ENCODE measurements at regions not wholly inside any gene's neighbourhood (a gene's known extent, or its start where the extent isn't known, plus 50 kb on each side); places are given as distances from the start of the nearest gene placed in this dataset.

- H3K9ac ChIP-seq (ENCODE audit: control insufficient read depth, extremely low read depth, insufficient read depth, low read length): no peak overlapping the region
- no peaks in the 10 kb centered on the region for H3K79me2 ChIP-seq (ENCODE audit: control insufficient read depth, insufficient read depth, low read length)
- H3K4me3 ChIP-seq (ENCODE audit: control insufficient read depth in 2 of 3, extremely low read depth in 1 of 3, insufficient read depth in 2 of 3, low read depth in 1 of 3, low read length in 3 of 3): no peak overlapping the region
- H3K9me1 ChIP-seq (ENCODE audit: control insufficient read depth, extremely low read depth, insufficient read depth, low read length): no peaks in the 10 kb centered on the region
- H4K20me1 ChIP-seq (ENCODE audit: control insufficient read depth, extremely low read depth, insufficient read depth, low read length): no peaks in the 10 kb centered on the region
- TF ChIP-seq CTCF (optimal IDR thresholded peaks at IDR 0.05 in 1 of 3, IDR thresholded peaks at IDR 0.05 in 1 of 3, conservative IDR thresholded peaks at IDR 0.05 in 1 of 3; ENCODE audit: extremely low read depth in 1 of 3, insufficient read depth in 2 of 3, low read length in 3 of 3): no peak
- TF ChIP-seq EZH2 (IDR thresholded peaks at IDR 0.05; ENCODE audit: low read length): no peak
- no peaks in the 10 kb centered on the region for H3K36me3 ChIP-seq (ENCODE audit: control insufficient read depth in 2 of 2, extremely low read depth in 1 of 2, insufficient read depth in 2 of 2, low read length in 2 of 2)
- FAIRE-seq (no peak), DNase-seq (ENCODE audit: low read depth, low spot score) (no peak)
- H3K4me2 ChIP-seq (ENCODE audit: control insufficient read depth, extremely low read depth, insufficient read depth, low read depth, low read length): no peak overlapping the region
- H3K27ac ChIP-seq (ENCODE audit: control insufficient read depth, insufficient read depth, low read length): no peak overlapping the region
- dilution Hi-C loops (cut with MboI; ENCODE audit: extremely low pct_ligation_motif_present, low sequenced_read_pairs): no loop called here
- no peaks in the 10 kb centered on the region for H3K9me3 ChIP-seq (ENCODE audit: control insufficient read depth, low read depth, low read length)
- H3K27me3 ChIP-seq (ENCODE audit: control insufficient read depth, extremely low read depth, insufficient read depth, low read length): no peaks in the 10 kb centered on the region
- H2AFZ ChIP-seq (ENCODE audit: control insufficient read depth, low read length): no peak overlapping the region
- no peaks in the 10 kb centered on the region for H3K4me1 ChIP-seq (ENCODE audit: control insufficient read depth, extremely low read depth, insufficient read depth, low read length)
Observed at GRCh38 chr2:83916559-83916958, 542.5 kb downstream of the SUCLG1 start.

GRCh38 chr2:83915381-83915780 lies 543.7 kb downstream of the SUCLG1 start:
- DNase-seq (ENCODE audit: low read depth, low spot score) (no peak), FAIRE-seq (no peak)
- Histone ChIP-seq H3K4me1 (ENCODE audit: control insufficient read depth, extremely low read depth, insufficient read depth, low read length) (no peaks in the 10 kb centered on the region), H3K36me3 (ENCODE audit: control insufficient read depth in 2 of 2, extremely low read depth in 1 of 2, insufficient read depth in 2 of 2, low read length in 2 of 2) (no peaks in the 10 kb centered on the region), H2AFZ (ENCODE audit: control insufficient read depth, low read length) (no peak overlapping the region), H3K79me2 (ENCODE audit: control insufficient read depth, insufficient read depth, low read length) (no peaks in the 10 kb centered on the region), H3K27ac (ENCODE audit: control insufficient read depth, insufficient read depth, low read length) (no peak overlapping the region), H3K27me3 (ENCODE audit: control insufficient read depth, extremely low read depth, insufficient read depth, low read length) (no peaks in the 10 kb centered on the region), H3K9me3 (ENCODE audit: control insufficient read depth, low read depth, low read length) (no peaks in the 10 kb centered on the region), H4K20me1 (ENCODE audit: control insufficient read depth, extremely low read depth, insufficient read depth, low read length) (no peaks in the 10 kb centered on the region), H3K9ac (ENCODE audit: control insufficient read depth, extremely low read depth, insufficient read depth, low read length) (no peak overlapping the region), H3K4me2 (ENCODE audit: control insufficient read depth, extremely low read depth, insufficient read depth, low read depth, low read length) (no peak overlapping the region), H3K4me3 (ENCODE audit: control insufficient read depth in 2 of 3, extremely low read depth in 1 of 3, insufficient read depth in 2 of 3, low read depth in 1 of 3, low read length in 3 of 3) (no peak overlapping the region), H3K9me1 (ENCODE audit: control insufficient read depth, extremely low read depth, insufficient read depth, low read length) (no peaks in the 10 kb centered on the region)
- TF ChIP-seq EZH2 (IDR thresholded peaks at IDR 0.05; ENCODE audit: low read length) (no peak), CTCF (optimal IDR thresholded peaks at IDR 0.05 in 1 of 3, IDR thresholded peaks at IDR 0.05 in 1 of 3, conservative IDR thresholded peaks at IDR 0.05 in 1 of 3; ENCODE audit: extremely low read depth in 1 of 3, insufficient read depth in 2 of 3, low read length in 3 of 3) (no peak)
- dilution Hi-C loops (cut with MboI; ENCODE audit: extremely low pct_ligation_motif_present, low sequenced_read_pairs): no loop called here
